HG02642 (cell line): ENCODE measurements at regions not wholly inside any gene's neighbourhood (a gene's known extent, or its start where the extent isn't known, plus 50 kb on each side); places are given as distances from the start of the nearest gene placed in this dataset.

Experiments used
- ATAC-seq: cut with Tn5 transposase; IDR thresholded peaks from one replicate; pipeline ENCODE4 v1.9.1; 2021; ENCODE audit warnings: mild to moderate bottlenecking; ENCODE audit not compliant: unreplicated experiment, poor library complexity

DNA sequence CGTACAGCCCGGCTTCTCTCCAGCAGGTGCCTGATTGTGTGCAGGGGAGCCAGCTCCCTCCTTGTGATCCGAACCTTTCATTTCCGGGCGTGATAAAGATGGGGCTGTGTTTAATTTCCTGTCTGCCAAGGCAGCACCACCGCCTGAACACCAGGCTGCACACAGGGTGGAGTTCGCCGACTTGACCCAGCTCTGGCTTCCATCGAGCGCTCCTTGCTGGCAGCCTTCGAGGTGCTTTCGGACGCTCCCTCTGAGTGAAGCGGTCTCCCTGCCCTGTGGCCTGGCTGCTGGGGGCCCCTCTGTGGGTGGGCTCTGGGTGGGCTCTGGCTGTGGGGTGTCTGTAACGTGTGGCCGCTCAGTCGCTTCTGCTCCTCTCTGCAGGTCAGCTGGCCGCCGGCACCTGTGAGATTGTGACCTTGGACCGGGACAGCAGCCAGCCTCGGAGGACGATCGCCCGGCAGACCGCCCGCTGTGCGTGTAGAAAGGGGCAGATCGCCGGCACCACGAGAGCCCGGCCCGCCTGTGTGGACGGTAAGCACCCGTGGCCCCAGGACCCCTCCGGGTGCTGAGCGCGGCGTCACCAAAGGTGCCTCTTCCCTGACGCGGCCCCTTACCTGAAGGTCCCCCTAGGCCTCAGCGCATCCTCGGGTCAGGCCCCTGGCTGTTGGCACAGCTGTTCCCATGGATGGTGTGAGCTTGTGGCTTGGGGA is 1181.3 kb downstream of the BRD1 start:
- ATAC-seq: no peak

DNA sequence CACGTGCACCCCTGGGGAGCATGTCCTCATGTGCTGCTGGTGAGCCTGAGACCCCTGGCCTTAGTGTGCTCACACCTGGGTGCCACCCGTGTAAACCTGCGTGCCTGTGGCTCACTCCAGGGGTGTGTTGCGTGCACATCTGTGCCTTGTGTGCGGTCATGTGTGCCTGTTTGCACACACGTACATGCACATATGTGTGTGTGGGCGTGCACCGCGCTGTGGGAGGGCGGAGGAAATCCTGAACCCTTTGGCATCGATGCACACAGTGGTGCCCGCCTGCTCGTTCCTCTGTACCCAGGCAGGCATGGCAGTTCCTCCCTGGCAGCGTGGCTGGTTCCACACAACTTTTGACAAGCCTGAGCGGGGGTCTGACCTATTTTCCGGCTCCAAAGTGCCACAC is 1181.9 kb downstream of the BRD1 start:
- no peak for ATAC-seq

DNA sequence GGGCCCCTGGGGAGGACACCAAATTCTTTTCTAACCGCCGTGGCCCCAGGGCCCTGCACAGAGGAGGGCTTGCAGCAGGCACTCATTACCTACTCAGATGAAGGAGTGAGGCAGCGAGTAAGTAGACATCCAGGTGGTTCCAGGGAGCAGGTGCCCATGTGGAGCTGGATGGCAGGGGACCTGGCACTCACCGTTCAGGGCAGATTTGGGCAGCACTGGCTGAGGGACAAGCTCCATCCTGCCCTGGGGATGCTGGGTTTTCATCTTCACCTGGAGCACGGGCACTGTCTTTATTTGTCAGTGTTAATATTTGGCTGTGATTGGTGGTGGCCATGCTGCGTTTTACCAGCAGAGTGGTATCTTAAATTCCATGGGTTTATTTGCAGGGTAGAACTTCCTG is 1182.7 kb downstream of the BRD1 start:
- ATAC-seq: no peak

DNA sequence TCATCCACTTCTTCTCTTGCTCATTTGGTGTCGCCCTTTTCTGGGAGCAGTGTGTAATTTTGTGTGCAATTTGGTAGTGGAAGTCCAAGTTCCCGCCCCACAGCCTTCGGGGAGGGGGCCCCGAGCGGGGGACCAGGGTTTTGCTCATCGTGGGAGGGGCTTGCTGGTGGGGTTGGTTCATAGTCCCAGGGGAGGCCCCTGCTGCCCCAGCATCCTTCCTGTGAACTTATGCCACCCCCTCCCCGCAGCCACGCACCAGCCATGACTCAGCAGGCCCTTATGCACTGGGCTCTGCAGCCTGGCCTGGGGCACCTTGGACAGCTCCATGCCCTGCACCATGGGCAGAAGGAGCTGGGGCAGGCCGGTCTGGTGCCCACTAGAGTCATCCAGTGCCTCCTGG is 1183.6 kb downstream of the BRD1 start:
- ATAC-seq: no peak

DNA sequence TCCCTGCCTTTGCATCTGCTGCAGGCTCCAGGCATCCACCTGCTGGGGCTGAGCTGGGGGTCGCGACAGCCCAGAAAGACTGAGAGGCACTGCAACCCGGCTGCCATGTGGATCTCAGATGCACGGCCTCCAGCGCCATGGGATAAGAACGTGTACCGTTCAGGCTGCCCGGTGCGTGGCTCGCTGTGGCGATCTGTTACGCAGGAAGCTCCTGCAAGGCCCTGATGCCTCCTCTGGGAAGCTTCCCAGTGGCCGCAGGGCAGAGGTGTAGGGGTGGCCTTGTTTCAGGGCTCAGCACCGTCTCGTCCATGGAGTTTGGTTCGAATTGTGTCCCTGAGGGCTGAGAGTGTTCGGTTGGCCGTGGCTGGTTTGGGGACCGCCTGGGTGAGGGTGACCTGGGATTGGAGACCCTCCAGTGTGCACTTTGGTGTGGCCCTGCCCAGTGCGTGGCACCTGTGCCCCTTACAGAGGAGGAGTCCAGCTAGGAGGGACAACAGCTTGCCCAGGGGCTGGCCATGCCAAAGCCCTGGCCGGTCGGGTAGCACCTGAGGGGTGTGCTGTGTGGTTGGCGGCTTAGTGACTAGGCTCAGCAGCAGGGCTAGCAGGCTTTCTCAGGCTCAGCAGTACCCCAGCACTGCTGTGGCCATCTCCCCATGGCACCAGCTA is 1184.5 kb downstream of the BRD1 start:
- no peak for ATAC-seq

DNA sequence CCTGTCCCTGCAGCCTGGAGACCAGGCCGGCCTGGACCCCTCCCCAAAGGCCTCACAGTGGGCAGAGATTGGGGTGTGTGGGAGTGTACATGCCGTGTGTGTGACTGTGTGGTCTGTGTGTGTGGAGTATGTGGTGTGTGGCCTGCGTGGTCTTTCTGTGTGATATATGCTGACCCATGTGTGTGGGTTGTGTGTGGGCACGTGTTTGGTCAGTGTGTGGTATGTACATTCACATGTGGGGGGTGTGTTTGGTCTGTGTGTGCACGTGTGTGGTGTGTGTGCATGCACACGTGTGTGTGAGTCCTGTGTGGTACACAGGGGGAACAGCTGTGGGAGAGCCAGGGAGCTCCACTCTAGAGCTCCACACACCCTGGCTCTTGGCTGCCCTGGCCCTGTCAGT is 1185.1 kb downstream of the BRD1 start:
- no peak for ATAC-seq

DNA sequence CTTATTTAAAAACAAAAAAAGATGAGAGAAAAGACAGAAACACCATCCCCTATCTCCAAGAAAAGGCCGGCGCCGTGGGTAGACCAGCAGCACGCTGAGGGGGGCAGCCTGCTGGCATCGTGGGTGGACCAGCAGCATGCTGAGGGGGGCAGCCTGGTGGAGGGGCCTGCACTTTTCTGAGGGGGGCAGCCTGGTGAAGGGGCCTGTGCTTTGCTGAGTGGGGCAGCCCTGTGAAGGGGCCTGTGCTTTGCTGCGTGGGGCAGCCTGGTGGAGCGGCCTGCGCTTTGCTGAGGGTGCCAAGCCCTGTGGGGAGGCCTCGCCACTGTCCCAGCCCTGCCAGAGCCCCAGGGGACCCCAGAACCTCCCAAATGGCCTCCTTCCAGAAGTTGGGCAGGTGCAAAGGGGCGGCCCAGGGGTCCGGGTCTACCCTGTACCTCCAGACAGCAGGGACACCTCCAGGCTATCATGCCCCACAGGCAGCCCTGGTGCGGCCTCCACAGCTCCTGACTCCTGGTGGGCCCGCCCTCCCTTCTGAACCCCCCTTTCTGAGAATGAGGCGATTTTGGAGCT is 1185.7 kb downstream of the BRD1 start:
- no peak for ATAC-seq

DNA sequence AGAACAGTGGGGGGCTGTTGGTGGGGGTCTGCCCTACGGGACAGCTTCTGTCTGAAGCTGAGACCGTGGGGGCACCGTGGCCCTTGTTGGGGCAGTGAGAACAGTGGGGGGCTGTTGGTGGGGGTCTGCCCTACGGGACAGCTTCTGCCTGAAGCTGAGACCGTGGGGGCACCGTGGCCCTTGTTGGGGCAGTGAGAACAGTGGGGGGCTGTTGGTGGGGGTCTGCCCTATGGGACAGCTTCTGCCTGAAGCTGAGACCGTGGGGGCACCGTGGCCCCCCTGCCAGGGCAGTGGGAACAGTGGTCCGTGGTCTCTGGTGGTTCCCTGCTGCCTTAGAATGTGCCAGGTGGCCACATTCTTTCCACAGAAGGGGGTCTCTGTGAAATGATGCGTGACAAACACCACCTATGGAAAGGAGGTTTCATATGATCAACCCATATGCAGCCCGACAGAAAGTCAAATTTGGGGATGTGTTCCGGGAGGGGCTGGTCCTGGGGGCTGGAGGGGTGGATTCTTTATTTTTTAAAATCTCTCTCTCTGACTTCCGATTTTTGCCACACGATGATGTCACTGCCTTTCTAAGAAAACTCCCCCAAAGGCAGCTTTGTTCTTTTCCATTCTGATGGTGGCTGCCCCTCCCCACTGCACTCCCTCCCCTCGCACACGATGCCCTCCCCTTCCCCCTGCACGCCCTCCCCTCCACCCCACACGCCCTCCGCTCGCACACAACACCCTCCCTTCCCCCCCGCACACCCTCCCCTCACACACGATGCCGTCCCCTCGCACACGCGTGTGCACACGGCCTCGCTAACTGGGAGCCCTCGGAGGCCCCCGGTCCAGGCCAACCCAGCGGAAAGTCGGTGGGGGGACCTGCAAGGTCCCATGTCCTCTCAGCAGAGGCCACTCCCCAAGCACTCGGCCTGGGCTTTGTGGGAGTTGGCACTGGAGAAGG is 1186.5 kb downstream of the BRD1 start:
- no peak for ATAC-seq

DNA sequence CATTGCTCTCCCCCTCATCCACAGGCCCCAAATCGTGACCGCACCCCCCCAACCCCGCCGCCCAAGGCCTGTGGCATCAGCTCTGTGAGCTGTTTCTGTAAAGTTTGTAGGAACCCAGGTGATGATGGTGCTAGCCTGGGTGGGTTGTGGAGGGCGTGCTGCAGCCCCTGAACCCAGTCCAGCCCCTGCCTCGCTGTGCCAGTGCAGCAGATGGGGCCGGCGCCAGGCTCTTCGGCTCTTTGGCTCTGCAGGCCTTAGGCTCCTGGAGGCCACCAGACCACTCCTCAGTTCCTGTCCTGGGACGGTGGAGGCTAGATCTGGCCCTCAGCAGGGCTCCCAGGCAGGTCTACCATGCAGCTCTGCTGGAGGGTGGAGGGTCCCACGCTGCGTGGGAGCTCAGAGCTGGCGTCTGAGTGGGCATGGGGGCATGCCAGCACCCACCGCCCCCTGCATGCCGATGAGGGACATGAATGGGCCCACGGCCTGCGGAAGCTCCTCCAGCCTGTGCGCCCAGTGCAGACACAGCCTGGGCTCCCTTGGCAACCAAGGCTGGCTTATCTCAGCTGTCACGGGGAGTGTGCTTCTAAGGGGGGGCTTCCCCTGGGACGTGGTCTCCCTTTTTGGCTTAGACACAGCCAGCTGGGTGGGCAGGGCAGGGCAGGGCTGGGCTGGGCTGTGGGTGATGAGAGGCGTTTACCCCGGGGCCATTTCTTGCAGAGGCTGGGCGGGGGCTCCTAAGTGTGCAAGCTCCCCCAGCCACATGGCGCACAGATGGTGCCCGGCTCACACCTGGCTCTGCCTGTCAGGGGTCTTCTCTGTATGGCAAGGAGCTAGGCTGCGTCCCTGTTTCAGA is 1187.6 kb downstream of the BRD1 start:
- ATAC-seq: no peak

DNA sequence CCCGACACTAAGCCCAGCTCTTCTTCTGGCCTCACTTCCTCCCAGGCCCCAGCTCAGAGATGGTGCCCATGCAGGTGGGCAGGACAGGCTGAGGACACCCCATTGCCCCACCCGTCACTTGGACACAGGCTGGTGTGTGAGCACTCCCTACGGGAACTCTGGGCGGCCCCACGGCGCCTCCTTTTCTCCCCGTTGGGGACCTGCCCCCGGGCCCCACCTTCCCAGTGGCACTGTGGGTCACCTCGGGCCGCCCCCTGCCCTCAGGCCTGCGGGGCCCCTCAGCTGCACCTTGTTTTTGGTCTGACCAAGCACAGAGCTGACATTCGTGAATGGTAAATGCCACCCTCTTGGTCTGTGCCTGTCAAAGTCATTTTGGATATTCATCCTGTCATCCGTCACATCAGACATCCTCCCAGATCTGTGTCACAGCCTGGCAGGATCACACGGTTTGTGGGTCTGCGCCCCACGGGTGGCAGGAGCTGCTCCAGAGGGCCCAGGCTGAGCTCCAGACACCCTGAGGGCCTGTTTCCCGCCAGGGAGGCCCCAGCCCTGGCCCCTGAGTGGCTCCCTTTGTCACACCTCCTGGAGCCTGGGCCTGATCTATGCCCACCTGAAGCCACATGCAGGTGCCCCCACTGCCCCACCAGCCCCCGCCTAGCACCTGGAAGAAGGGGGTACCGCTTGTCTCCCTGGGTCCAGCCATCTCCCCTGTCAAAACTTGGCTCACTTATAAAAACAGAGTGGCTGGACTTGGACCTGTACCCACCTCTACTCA is 1188.5 kb downstream of the BRD1 start:
- no peak for ATAC-seq

DNA sequence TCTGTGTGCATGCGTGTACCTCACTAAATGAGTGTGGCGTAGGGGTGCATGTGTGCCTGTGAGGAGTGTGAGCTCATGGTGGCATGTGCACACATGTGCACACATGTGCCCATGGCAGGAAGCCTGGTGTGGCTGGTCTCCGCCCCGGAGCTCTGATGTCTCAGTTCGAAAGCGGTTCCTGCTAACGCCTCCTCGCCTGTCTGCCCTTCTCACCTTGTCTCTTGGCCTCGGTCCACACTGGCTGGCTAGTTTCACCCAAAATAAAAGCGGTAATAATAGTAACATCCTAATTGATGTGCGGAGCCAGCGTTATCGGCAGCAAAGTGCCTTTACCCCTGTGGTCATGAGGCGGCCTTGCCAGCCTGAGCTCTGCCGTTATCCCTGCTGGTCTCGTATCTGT is 1190.4 kb downstream of the BRD1 start:
- ATAC-seq: no peak

DNA sequence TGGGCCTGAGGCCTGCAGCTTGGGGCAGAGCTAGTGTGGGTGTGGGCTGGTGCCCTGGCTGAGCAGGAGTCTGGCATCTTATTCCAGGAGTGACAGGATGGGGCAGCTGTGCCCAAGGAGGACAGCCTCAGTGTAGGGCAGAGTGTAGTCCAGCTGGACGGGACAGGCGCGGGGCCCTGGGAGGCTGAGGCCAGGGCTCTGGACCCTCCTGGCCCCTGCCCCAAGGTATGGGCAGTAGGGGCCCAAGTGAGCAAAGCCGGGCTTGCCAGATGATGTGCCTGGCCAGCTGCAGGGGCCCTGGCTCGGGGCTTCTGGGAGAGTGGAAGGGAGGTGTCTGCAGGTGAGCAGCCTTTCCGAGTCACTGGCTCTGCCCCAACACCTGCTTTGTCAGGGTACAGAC is 1190.9 kb downstream of the BRD1 start:
- ATAC-seq: no peak

DNA sequence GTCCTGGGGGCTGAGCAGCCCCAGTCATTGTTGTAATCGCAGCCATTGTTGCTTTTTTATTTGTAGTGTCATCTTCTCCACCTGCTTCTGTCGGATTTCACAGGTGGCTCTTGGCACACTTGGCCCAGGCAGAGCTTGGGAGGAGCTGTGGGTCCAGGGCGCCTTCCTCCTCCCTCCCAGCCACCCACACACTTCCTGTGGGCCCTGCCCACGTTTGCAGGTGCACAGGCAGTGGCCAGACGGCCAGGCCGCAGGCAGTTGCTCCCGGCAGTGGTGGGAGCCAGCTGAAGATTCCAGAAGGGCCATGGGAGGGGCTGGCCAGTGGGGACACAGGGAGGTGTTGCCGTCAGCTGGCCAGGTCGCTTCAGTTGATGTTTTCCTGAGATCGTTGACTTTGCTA is 1191.9 kb downstream of the BRD1 start:
- no peak for ATAC-seq

DNA sequence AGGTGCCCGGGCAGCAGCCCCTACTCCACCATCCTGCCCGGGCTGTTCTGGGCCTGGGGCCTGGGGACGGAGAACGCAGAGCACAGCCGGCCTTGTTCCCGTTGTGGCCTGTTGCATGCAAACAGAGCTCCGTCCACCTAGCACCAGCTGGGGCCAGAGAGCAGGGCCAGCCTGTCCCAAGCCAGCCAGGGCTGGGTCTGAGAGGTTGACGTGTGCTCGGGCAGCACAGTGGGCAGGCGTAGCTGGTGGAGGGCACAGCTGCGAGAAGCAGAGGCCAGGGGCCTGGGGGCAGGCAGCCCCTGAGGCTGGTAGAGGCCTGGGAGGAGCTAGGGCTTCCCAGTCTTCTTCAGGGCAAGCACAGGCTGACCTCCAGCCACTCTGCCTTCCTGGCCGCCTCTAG is 1192.6 kb downstream of the BRD1 start:
- ATAC-seq: no peak

DNA sequence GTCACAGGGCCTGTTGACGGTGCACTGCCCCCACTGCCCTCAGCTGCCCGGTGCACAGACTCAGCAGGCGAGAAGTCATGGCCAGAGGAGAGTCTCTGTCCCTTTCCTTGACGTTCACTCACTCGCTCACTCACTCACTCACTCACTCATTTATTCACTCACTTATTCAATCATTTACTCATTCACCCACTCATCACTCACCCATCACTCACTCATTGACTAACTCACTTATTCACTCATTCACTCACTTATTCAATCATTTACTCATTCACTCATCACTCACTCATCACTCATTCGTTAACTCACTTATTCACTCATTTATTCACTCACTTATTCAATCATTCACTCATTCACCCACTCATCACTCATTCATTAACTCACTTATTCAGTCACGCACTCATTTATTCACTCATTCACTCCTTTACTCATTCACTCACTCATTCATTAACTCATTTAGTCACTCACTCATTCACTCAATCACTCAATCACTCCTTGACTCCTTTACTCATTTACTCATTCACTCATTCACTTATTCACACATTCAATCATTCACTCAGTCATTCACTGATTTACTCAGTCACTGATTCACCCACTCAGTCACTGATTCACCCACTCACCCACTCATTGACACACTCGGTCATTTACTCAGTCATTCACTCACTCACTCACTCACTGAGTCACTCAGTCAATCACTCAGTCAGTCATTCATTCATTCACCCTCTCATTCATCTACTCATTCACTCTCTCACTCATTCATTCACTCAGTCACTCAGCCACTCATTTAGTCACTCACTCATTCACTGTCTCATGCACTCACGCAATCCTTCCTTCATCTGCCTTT is 1193.5 kb downstream of the BRD1 start:
- ATAC-seq: no peak

DNA sequence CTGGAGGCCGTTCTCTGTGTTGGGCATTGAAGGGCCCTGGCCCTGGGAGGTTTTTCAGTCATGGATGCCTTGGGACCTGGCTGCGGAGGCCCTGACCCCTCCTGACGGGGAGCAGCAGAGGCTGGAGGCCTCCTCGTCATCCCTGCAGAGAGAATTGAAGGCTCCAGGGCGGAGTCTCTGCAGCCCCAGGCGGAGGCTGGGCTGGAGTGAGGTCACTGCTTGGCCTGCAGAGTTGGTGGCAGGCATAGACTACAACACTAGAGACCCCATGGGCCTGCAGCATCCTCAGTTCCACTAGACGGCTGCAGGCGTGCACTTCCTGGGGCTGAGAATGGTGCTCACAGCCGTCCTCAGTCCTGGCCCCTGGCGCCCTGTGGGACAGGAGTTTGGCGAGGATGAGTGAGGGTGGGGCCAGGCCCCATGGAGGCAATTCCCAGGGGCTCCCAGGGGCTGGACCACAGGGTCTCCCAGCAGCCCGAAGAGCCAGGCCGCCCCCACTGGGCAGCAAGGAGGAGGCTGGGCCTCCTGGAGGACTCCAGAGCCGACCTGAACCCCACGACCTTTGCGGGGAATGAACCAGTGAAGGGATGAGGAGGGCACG is 1194.9 kb downstream of the BRD1 start:
- ATAC-seq: no peak

DNA sequence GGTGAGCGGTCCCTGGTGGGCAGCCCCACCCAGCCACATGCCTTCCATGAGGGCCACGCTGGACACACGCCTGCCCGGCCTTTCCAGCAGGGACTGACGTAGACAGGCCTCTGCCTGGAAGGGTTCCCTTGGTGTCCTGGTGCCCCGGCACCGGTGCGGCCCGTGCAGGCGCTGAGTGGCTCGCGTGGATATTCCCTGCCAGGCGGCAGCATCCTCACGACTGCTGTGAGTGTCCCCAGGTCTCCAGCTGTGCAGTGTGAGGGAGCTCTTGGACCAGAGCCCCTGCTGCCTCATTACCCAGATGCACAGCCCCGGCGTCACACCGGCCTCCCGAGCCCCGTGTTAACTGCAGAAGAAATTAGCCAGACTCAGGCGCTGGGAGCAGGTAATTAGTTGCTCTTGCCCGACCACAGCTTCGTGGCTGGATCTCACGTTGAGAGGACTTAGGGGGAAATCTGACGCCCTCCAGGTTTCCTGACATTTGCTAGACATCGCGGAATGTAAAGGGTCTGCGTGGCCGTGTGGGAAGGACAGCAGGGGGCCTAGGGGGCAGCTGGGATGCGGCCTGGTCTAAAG is 1196.3 kb downstream of the BRD1 start:
- no peak for ATAC-seq

DNA sequence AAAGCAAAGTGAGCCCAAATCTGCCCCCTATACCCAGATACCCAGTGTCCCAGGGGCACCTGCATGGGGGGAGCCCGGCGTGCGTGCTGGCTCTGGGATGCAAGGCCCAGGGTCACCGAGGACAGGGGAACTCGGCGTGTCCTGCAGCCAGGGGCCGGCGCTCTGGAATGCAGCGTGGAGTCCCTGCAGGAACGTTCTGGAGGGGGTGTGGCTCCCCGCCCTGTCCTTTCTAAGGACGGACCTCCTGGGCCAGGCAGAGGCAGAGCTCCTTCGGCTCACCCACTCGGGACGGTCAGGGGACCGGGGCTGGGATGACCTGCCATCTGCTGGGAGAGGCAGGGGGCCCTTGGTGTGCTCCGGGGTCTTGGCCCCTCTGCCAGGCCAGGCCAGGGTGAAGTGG is 1196.8 kb downstream of the BRD1 start:
- ATAC-seq: no peak
